ENCODE measurements at regions not wholly inside any gene's neighbourhood (a gene's known extent, or its start where the extent isn't known, plus 50 kb on each side); places are given as distances from the start of the nearest gene placed in this dataset.

DNA sequence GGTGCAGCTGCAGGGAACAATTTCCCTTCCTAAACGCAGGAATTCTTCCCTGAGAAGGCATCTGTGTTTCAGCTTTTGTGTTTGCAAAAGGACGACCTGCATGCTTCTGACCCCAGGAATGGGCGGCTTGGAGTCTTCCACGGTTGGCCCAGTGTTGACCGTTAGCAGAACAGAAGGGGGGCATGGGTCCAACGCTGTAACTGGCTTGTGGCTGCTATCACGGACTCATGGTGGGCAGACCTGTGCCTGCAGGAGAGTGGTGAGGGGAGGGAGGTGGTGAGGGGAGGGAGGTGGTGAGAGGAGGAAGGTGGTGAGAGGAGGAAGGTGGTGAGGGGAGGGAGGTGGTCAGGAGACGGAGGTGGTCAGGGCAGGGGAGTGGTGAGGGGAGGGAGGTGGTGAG is 388.6 kb upstream of the IRX4 start:
- no peak overlapping the region for H3K9ac ChIP-seq (ENCODE audit: low read depth, low read length, poor library complexity, severe bottlenecking)
- no peaks in the 10 kb centered on the region for H3K9me2 ChIP-seq (replicated peaks; ENCODE audit: low read depth, low read length)
- H3K4me3 ChIP-seq (ENCODE audit: low read length, poor library complexity, severe bottlenecking) = no peak overlapping the region
- H3K4me1 ChIP-seq (ENCODE audit: insufficient read depth, low read length, poor library complexity, severe bottlenecking) = no peaks in the 10 kb centered on the region
- H3K36me3 ChIP-seq (ENCODE audit: insufficient read depth, low read length) = no peaks in the 10 kb centered on the region
- no peak overlapping the region for H2AFZ ChIP-seq (ENCODE audit: low read length)
- H3F3A ChIP-seq (ENCODE audit: low read depth) = no peaks in the 10 kb centered on the region
- H3K79me2 ChIP-seq (ENCODE audit: insufficient read depth, low read length) = no peaks in the 10 kb centered on the region
- H4K20me1 ChIP-seq (ENCODE audit: insufficient read depth, low read length, poor library complexity, severe bottlenecking) = no peaks in the 10 kb centered on the region
- H3K4me2 ChIP-seq (ENCODE audit: low read depth, low read length, poor library complexity, severe bottlenecking) = no peak overlapping the region
- H3K9me3 ChIP-seq (ENCODE audit: insufficient read depth, low read depth, low read length) = no peaks in the 10 kb centered on the region; the same call in 1 of the 2 replicates
- no peaks in the 10 kb centered on the region for H3K27me3 ChIP-seq (ENCODE audit: insufficient read depth, low read length, poor library complexity, severe bottlenecking)
- no peak for TF ChIP-seq EZH2phosphoT487 (IDR thresholded peaks at IDR 0.05; ENCODE audit: borderline replicate concordance)
- TF ChIP-seq, protein P1, sequence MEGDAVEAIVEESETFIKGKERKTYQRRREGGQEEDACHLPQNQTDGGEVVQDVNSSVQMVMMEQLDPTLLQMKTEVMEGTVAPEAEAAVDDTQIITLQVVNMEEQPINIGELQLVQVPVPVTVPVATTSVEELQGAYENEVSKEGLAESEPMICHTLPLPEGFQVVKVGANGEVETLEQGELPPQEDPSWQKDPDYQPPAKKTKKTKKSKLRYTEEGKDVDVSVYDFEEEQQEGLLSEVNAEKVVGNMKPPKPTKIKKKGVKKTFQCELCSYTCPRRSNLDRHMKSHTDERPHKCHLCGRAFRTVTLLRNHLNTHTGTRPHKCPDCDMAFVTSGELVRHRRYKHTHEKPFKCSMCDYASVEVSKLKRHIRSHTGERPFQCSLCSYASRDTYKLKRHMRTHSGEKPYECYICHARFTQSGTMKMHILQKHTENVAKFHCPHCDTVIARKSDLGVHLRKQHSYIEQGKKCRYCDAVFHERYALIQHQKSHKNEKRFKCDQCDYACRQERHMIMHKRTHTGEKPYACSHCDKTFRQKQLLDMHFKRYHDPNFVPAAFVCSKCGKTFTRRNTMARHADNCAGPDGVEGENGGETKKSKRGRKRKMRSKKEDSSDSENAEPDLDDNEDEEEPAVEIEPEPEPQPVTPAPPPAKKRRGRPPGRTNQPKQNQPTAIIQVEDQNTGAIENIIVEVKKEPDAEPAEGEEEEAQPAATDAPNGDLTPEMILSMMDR (conservative IDR thresholded peaks at IDR 0.05; ENCODE audit: low read length) = no peak

DNA sequence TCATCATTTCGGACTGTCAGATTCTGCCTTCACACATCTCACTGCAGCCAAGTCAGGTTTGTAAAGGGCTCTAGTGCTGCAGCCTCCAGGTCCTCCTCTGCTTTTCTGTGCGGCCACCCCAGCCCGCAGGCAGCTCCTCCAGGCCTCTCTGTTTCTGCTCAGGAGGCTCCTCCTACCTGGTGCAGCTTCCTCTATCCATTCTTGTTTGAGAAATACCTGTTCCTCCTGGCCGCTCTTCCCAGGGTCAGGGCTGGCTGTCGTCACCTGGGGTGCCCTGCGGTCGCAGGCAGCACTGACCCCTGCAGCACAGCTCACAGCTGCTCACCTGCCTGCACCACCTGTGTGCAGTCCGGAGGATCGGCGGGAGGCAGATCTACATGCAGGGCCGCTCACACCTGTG is 387.7 kb upstream of the IRX4 start:
- Histone ChIP-seq H4K20me1 (ENCODE audit: insufficient read depth, low read length, poor library complexity, severe bottlenecking) (no peaks in the 10 kb centered on the region), H3K79me2 (ENCODE audit: insufficient read depth, low read length) (no peaks in the 10 kb centered on the region), H3K27me3 (ENCODE audit: insufficient read depth, low read length, poor library complexity, severe bottlenecking) (no peaks in the 10 kb centered on the region), H3K4me2 (ENCODE audit: low read depth, low read length, poor library complexity, severe bottlenecking) (no peak overlapping the region), H3F3A (ENCODE audit: low read depth) (no peaks in the 10 kb centered on the region), H2AFZ (ENCODE audit: low read length) (no peak overlapping the region), H3K4me1 (ENCODE audit: insufficient read depth, low read length, poor library complexity, severe bottlenecking) (no peaks in the 10 kb centered on the region), H3K9ac (ENCODE audit: low read depth, low read length, poor library complexity, severe bottlenecking) (no peak overlapping the region), H3K4me3 (ENCODE audit: low read length, poor library complexity, severe bottlenecking) (no peak overlapping the region), H3K9me3 (ENCODE audit: insufficient read depth, low read depth, low read length) (no peaks in the 10 kb centered on the region), H3K9me2 (replicated peaks; ENCODE audit: low read depth, low read length) (no peaks in the 10 kb centered on the region), H3K36me3 (ENCODE audit: insufficient read depth, low read length) (no peaks in the 10 kb centered on the region)
- TF ChIP-seq, protein P1 (conservative IDR thresholded peaks at IDR 0.05; ENCODE audit: low read length) = no peak
- TF ChIP-seq EZH2phosphoT487 (IDR thresholded peaks at IDR 0.05; ENCODE audit: borderline replicate concordance) = no peak

DNA sequence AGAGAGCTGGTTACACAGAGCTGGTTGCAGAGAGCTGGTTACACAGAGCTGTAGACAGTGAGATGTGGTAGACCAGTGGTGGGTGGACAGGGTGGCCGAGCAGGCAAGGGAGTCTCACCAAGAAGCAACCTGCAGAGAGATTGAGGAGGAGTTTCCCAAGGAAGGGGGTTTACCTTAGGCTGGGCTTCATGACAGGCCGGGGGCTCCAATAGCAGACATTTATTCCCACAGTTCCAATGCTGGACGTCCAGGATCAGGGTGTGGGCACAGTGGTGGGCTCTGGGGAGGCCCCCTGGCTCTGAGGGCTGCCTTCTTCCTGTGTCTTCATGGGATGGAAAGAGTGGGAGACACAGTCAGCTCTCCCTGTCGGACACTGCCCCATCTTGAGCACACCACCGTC is 386.9 kb upstream of the IRX4 start:
- no peaks in the 10 kb centered on the region for H4K20me1 ChIP-seq (ENCODE audit: insufficient read depth, low read length, poor library complexity, severe bottlenecking)
- H3K9me2 ChIP-seq (replicated peaks; ENCODE audit: low read depth, low read length) = no peaks in the 10 kb centered on the region
- no peak for TF ChIP-seq EZH2phosphoT487 (IDR thresholded peaks at IDR 0.05; ENCODE audit: borderline replicate concordance)
- TF ChIP-seq, protein P1 (conservative IDR thresholded peaks at IDR 0.05; ENCODE audit: low read length) = no peak
- H3K79me2 ChIP-seq (ENCODE audit: insufficient read depth, low read length) = no peaks in the 10 kb centered on the region
- H3K4me1 ChIP-seq (ENCODE audit: insufficient read depth, low read length, poor library complexity, severe bottlenecking) = no peaks in the 10 kb centered on the region
- H3F3A ChIP-seq (ENCODE audit: low read depth) = no peaks in the 10 kb centered on the region
- H3K9me3 ChIP-seq (ENCODE audit: insufficient read depth, low read depth, low read length) = no peaks in the 10 kb centered on the region
- H2AFZ ChIP-seq (ENCODE audit: low read length) = no peak overlapping the region
- H3K4me2 ChIP-seq (ENCODE audit: low read depth, low read length, poor library complexity, severe bottlenecking) = no peak overlapping the region
- no peak overlapping the region for H3K4me3 ChIP-seq (ENCODE audit: low read length, poor library complexity, severe bottlenecking)
- no peaks in the 10 kb centered on the region for H3K27me3 ChIP-seq (ENCODE audit: insufficient read depth, low read length, poor library complexity, severe bottlenecking)
- H3K9ac ChIP-seq (ENCODE audit: low read depth, low read length, poor library complexity, severe bottlenecking) = no peak overlapping the region
- H3K36me3 ChIP-seq (ENCODE audit: insufficient read depth, low read length) = no peaks in the 10 kb centered on the region

Measured in Loucy (cell line).